ENCODE measurements at regions not wholly inside any gene's neighbourhood (a gene's known extent, or its start where the extent isn't known, plus 50 kb on each side); places are given as distances from the start of the nearest gene placed in this dataset.
"Not testable (repeated sequence)": the region's sequence is repeated elsewhere in the genome, so short reads cannot be mapped to it uniquely, and the experiment has no call there.

GRCh38 chr1:78715181-78715661 lies 65.6 kb downstream of the IFI44 start:
- no peak for DNase-seq

GRCh38 chr1:78716186-78716585 lies 66.6 kb downstream of the IFI44 start:
- no peak for DNase-seq

- DNase-seq = no peak
Measured at GRCh38 chr1:78718566-78718965, 68.9 kb downstream of the IFI44 start.

- no peak for DNase-seq
Measured at GRCh38 chr1:78721136-78721535, 71.5 kb downstream of the IFI44 start.

GRCh38 chr1:78722105-78722504 lies 72.5 kb downstream of the IFI44 start:
- no peak for DNase-seq

- no peak for DNase-seq
Measured at GRCh38 chr1:78722521-78722920, 72.9 kb downstream of the IFI44 start.

- DNase-seq = no peak
Measured at GRCh38 chr1:78722947-78723346, 73.3 kb downstream of the IFI44 start.

GRCh38 chr1:78726686-78727085 lies 77.1 kb downstream of the IFI44 start:
- DNase-seq = no peak

- no peak for DNase-seq
Measured at GRCh38 chr1:78728359-78728758, 78.7 kb downstream of the IFI44 start.

GRCh38 chr1:78730054-78730453 lies 80.4 kb downstream of the IFI44 start:
- DNase-seq = no peak

- DNase-seq = no peak
Measured at GRCh38 chr1:78731674-78732073, 82.0 kb downstream of the IFI44 start.

GRCh38 chr1:78737241-78737640 lies 87.6 kb downstream of the IFI44 start:
- no peak for DNase-seq

GRCh38 chr1:78743626-78744025 lies 94.0 kb downstream of the IFI44 start:
- DNase-seq = no peak

- DNase-seq = no peak
Measured at GRCh38 chr1:78745111-78745510, 95.5 kb downstream of the IFI44 start.

GRCh38 chr1:78753679-78754078 lies 104.0 kb downstream of the IFI44 start:
- not testable (repeated sequence) for DNase-seq

- DNase-seq = no peak
Measured at GRCh38 chr1:78755986-78756385, 106.4 kb downstream of the IFI44 start.

- no peak for DNase-seq
Measured at GRCh38 chr1:78758506-78758905, 108.9 kb downstream of the IFI44 start.

- DNase-seq = no peak
Measured at GRCh38 chr1:78759881-78760280, 110.2 kb downstream of the IFI44 start.

GRCh38 chr1:78760858-78761257 lies 111.2 kb downstream of the IFI44 start:
- DNase-seq = no peak

GRCh38 chr1:78762113-78762512 lies 112.5 kb downstream of the IFI44 start:
- DNase-seq = no peak

- no peak for DNase-seq
Measured at GRCh38 chr1:78765489-78765888, 115.9 kb downstream of the IFI44 start.

GRCh38 chr1:78779831-78780230 lies 130.2 kb downstream of the IFI44 start:
- DNase-seq = no peak

- DNase-seq = no peak
Measured at GRCh38 chr1:78787544-78787943, 137.9 kb downstream of the IFI44 start.

GRCh38 chr1:78790174-78790573 lies 140.5 kb downstream of the IFI44 start:
- no peak for DNase-seq

GRCh38 chr1:78792756-78793155 lies 143.1 kb downstream of the IFI44 start:
- no peak for DNase-seq

Measured in skin of body (tissue), 1 donor.